OCI-LY7 (cell line): ENCODE measurements at regions not wholly inside any gene's neighbourhood (a gene's known extent, or its start where the extent isn't known, plus 50 kb on each side); places are given as distances from the start of the nearest gene placed in this dataset.

Source experiments
- BruUV-seq: library from RNA; stranded (reverse); fragments of 400-500 nt; replicated peaks from 2 replicates; lab custom pipeline; 2021; lab: Mats Ljungman, UMichigan
- CTCF ChIA-PET: fragments of 300-600 bp; sonication (Branson Sonifier 250); formaldehyde crosslinking; loops from one replicate; lab custom pipeline; 2022; ENCODE audit warnings: antibody characterized with exemption; ENCODE audit not compliant: unreplicated experiment; lab: Charles Lee
- POLR2A ChIA-PET: fragments of 300-600 bp; sonication (Branson Sonifier 250); formaldehyde crosslinking; loops from one replicate; lab custom pipeline; 2022; ENCODE audit warnings: antibody characterized with exemption; lab: Charles Lee
- DNase-seq: peaks from one replicate; pipeline ENCODE4 v3.0.0-alpha.2; 2015; ENCODE audit warnings: low spot score
- H2AFZ ChIP-seq: fragments of 200-600 bp; sonication (generic), shearing (Covaris generic); 2 replicates; pipeline ENCODE4 v1.6.1; 2014; ENCODE audit warnings: mild to moderate bottlenecking, antibody characterized with exemption, low read length, moderate library complexity
- H3K27ac ChIP-seq: fragments of 200-600 bp; sonication (generic); 2 replicates; pipeline ENCODE4 v1.5.1; 2014; ENCODE audit warnings: mixed run types, low read depth, mild to moderate bottlenecking, moderate library complexity, low read length, inconsistent platforms; ENCODE audit not compliant: poor library complexity, severe bottlenecking
- H3K36me3 ChIP-seq: fragments of 200-600 bp; sonication (generic); 2 replicates; pipeline ENCODE4 v1.6.1; 2014; ENCODE audit warnings: mild to moderate bottlenecking, antibody characterized with exemption, low read length, moderate library complexity, mixed read lengths; ENCODE audit not compliant: insufficient read depth
- H3K4me1 ChIP-seq: fragments of 200-600 bp; sonication (generic); 2 replicates; pipeline ENCODE4 v1.5.1; 2014; ENCODE audit warnings: mild to moderate bottlenecking, low read length; ENCODE audit not compliant: insufficient read depth, poor library complexity, severe bottlenecking
- H3K4me2 ChIP-seq: fragments of 200-600 bp; sonication (generic); 2 replicates; pipeline ENCODE4 v1.6.1; 2014; ENCODE audit warnings: mild to moderate bottlenecking, low read length
- H3K4me3 ChIP-seq: fragments of 200-600 bp; sonication (generic); 2 replicates; pipeline ENCODE4 v1.5.1; 2014; ENCODE audit warnings: mild to moderate bottlenecking, low read depth, low read length; ENCODE audit not compliant: poor library complexity, severe bottlenecking
- H3K79me2 ChIP-seq: fragments of 200-600 bp; sonication (generic); 2 replicates; pipeline ENCODE4 v1.6.1; 2016; ENCODE audit warnings: low read depth, mild to moderate bottlenecking, low read length, moderate library complexity, mixed read lengths; ENCODE audit not compliant: insufficient read depth
- H3K9me2 ChIP-seq: fragments of 200-600 bp; sonication (generic); 2 replicates; pipeline ENCODE4 v1.6.1; 2016; ENCODE audit warnings: mild to moderate bottlenecking, low read length, mixed read lengths; ENCODE audit not compliant: insufficient read depth
- H3K9me3 ChIP-seq: fragments of 200-600 bp; sonication (generic); 2 replicates; pipeline ENCODE4 v1.6.1; 2014; ENCODE audit warnings: mild to moderate bottlenecking, mixed run types, low read length, mixed read lengths
- H4K20me1 ChIP-seq: fragments of 200-600 bp; sonication (generic); 2 replicates; pipeline ENCODE4 v1.6.1; 2014; ENCODE audit warnings: mild to moderate bottlenecking, antibody characterized with exemption, low read length, moderate library complexity, mixed read lengths; ENCODE audit not compliant: insufficient read depth
- CTCF ChIP-seq: fragments of 200-600 bp; sonication (generic); conservative IDR thresholded peaks from 2 replicates; pipeline ENCODE4 v1.5.1; 2014; ENCODE audit warnings: mild to moderate bottlenecking, antibody characterized with exemption, low read length, moderate library complexity, mixed read lengths
- EZH2phosphoT487 ChIP-seq: fragments of 200-600 bp; sonication (generic); IDR thresholded peaks from 2 replicates; pipeline ENCODE4 v1.6.1; 2018; ENCODE audit warnings: low read depth, borderline replicate concordance, mild to moderate bottlenecking, mixed run types, antibody characterized with exemption, low read length, moderate library complexity, mixed read lengths
- intact Hi-C: fragments of 100-400 bp; cut with micrococcal nuclease; formaldehyde crosslinking; loops from one replicate; pipeline ENCODE4 v1.10.0; 2022; ENCODE audit not compliant: unreplicated experiment

GRCh38 chr2:11017921-11018320, 106.2 kb downstream of the KCNF1 start:
- Histone ChIP-seq H3K4me1 (no peaks in the 10 kb centered on the region), H3K4me2 (no peak overlapping the region), H3K9me3 (no peaks in the 10 kb centered on the region), H3K27ac (no peak overlapping the region), H3K9me2 (no peaks in the 10 kb centered on the region), H2AFZ (no peak overlapping the region), H3K36me3 (no peaks in the 10 kb centered on the region), H3K79me2 (no peaks in the 10 kb centered on the region), H4K20me1 (no peaks in the 10 kb centered on the region), H3K4me3 (no peak overlapping the region)
- no peak for TF ChIP-seq CTCF
- no peak for TF ChIP-seq EZH2phosphoT487
- intact Hi-C loops, result no loop called here
- DNase-seq, result no peak
- no TSS peak for BruUV-seq
- POLR2A ChIA-PET, result no interaction called here
- CTCF ChIA-PET, result no interaction called here

- Histone ChIP-seq H3K27ac (no peak overlapping the region), H3K4me3 (no peak overlapping the region), H2AFZ (no peak overlapping the region), H3K4me2 (no peak overlapping the region), H3K4me1 (no peaks in the 10 kb centered on the region), H3K9me3 (no peaks in the 10 kb centered on the region), H4K20me1 (no peaks in the 10 kb centered on the region), H3K9me2 (no peaks in the 10 kb centered on the region), H3K36me3 (no peaks in the 10 kb centered on the region), H3K79me2 (no peaks in the 10 kb centered on the region)
- DNase-seq, result no peak
- ChIA-PET POLR2A (no interaction called here), CTCF (no interaction called here)
- BruUV-seq, result no TSS peak
- intact Hi-C loops, result no loop called here
- TF ChIP-seq CTCF (no peak), EZH2phosphoT487 (no peak)
These were observed 107.0 kb downstream of the KCNF1 start for GRCh38 chr2:11018651-11019185.

- TF ChIP-seq CTCF (no peak), EZH2phosphoT487 (no peak)
- Histone ChIP-seq H4K20me1 (no peaks in the 10 kb centered on the region), H3K27ac (no peak overlapping the region), H3K4me3 (no peak overlapping the region), H3K4me2 (no peak overlapping the region), H3K9me3 (no peaks in the 10 kb centered on the region), H3K9me2 (no peaks in the 10 kb centered on the region), H3K4me1 (no peaks in the 10 kb centered on the region), H2AFZ (no peak overlapping the region), H3K36me3 (no peaks in the 10 kb centered on the region), H3K79me2 (no peaks in the 10 kb centered on the region)
- POLR2A ChIA-PET, result no interaction called here
- no TSS peak for BruUV-seq
- CTCF ChIA-PET, result interaction anchor here (0.5 kb wide), 1 partner anchor 141 kb away, joined by 14 read pairs; no protein-coding TSS in a partner anchor
- intact Hi-C loops, result no loop called here
- DNase-seq, result no peak
These were observed 107.9 kb downstream of the KCNF1 start for GRCh38 chr2:11019614-11020013.
